Ovary (tissue), 7 donors: ENCODE measurements at regions not wholly inside any gene's neighbourhood (a gene's known extent, or its start where the extent isn't known, plus 50 kb on each side); places are given as distances from the start of the nearest gene placed in this dataset.

Source experiments
- DNase-seq, 5 donors: peaks; one replicate each; pipeline ENCODE4 v3.0.0-alpha.2; 2019 to 2020
- H3K27ac ChIP-seq, 2 donors: fragments of 200-600 bp; one replicate each; pipeline versions ENCODE4 v1.5.1 to v1.8.0; 2019 to 2022
- H3K27me3 ChIP-seq: fragments of 200-600 bp; one replicate; pipeline ENCODE4 v1.8.0; 2022
- H3K36me3 ChIP-seq: fragments of 200-600 bp; sonication (generic); one replicate; pipeline ENCODE4 v1.5.1; 2019
- H3K4me1 ChIP-seq: one replicate; pipeline ENCODE4 v1.8.1; 2013; ENCODE audit warnings: mild to moderate bottlenecking, moderate library complexity; ENCODE audit not compliant: insufficient read depth
- H3K4me3 ChIP-seq: fragments of 200-600 bp; sonication (generic); one replicate; pipeline ENCODE4 v1.5.1; 2017
- H3K9me3 ChIP-seq, 2 donors: fragments of 200-600 bp in 1 of 2; sonication (generic) in 1 of 2; one replicate each; pipeline versions ENCODE4 v1.5.1 to v1.8.1; 2013 to 2019; ENCODE audit warnings: mild to moderate bottlenecking in 1 of 2, moderate library complexity in 1 of 2
- CTCF ChIP-seq, 3 donors: fragments of 450-650 bp in 2 of 3; fragments of 200-600 bp in 1 of 3; IDR thresholded peaks; one replicate each; pipeline versions ENCODE4 v1.5.1 to v1.8.0; 2016 to 2022; ENCODE audit warnings: antibody characterized with exemption in 3 of 3, mild to moderate bottlenecking in 1 of 3
- EP300 ChIP-seq: sonication (generic); formaldehyde crosslinking; IDR thresholded peaks from one replicate; pipeline ENCODE4 v1.6.1; 2017; ENCODE audit warnings: antibody characterized with exemption
- POLR2A ChIP-seq: fragments of 450-650 bp; IDR thresholded peaks from one replicate; pipeline ENCODE4 v1.6.1; 2017; ENCODE audit warnings: antibody characterized with exemption, mild to moderate bottlenecking, moderate library complexity
- WGBS, 3 donors: extraction: QIAGEN DNeasy Blood & Tissue Kit in 1 of 3; methylation state at CpG; one replicate each; pipeline versions ENCODE4 v1.1.5 to v1.1.7; 2013 to 2017; 5-methylcytosine and 5-hydroxymethylcytosine counted together
- intact Hi-C, 4 donors: fragments of 100-400 bp; cut with DNase I; formaldehyde crosslinking; loops; one replicate each; pipeline versions ENCODE4 v1.11.0 to v1.15.1; 2022 to 2023
- donor health status: DM: no; HTN: no; CAD: no; lungs with moderate emphysema.
- donor health status: DM: no; HTN: no; CAD: no.
- donor health status: Bipolar disorder and iron deficiency.
- donor health status: DM: no; HTN: no; CAD: no.
- donor health status: DM: yes; HTN: yes; CAD: no.

GRCh38 chr2:204264621-204265140 lies 280.6 kb upstream of the PARD3B start:
- Histone ChIP-seq H3K27ac (no peak overlapping the region), H3K9me3 (peaks cover 0 to 2% of the 10 kb centered on the region in 2 donors), H3K36me3 (no peaks in the 10 kb centered on the region), H3K4me1 (peaks cover 1% of the 10 kb centered on the region), H3K4me3 (no peak overlapping the region), H3K27me3 (no peaks in the 10 kb centered on the region)
- TF ChIP-seq EP300 (no peak), POLR2A (no peak), CTCF (IDR thresholded peaks at IDR 0.05) (no peak)
- DNase-seq: no peak
- intact Hi-C loops: loop anchor here in 1 of 4 donors (10.0 kb wide), 1 partner anchor 1660 kb away; no protein-coding TSS in a partner anchor
- WGBS, 3 donors: 76 to 80% (median 78%) methylated on average over 5 of the region's 5 CpGs

GRCh38 chr2:204265681-204266181 lies 279.5 kb upstream of the PARD3B start:
- Histone ChIP-seq H3K27me3 (no peaks in the 10 kb centered on the region), H3K9me3 (peaks cover 0 to 3% of the 10 kb centered on the region in 2 donors), H3K4me1 (no peaks in the 10 kb centered on the region), H3K36me3 (no peaks in the 10 kb centered on the region), H3K27ac (no peak overlapping the region), H3K4me3 (no peak overlapping the region)
- 89 to 92% (median 91%) methylated on average over 7 of the region's 7 CpGs for WGBS, 3 donors
- DNase-seq: no peak
- TF ChIP-seq CTCF (IDR thresholded peaks at IDR 0.05): no peak
- TF ChIP-seq POLR2A: no peak
- no peak for TF ChIP-seq EP300
- intact Hi-C loops: loop anchor here in 1 of 4 donors (10.0 kb wide), 1 partner anchor 1659 kb away; no protein-coding TSS in a partner anchor

GRCh38 chr2:204268458-204268857 lies 276.8 kb upstream of the PARD3B start:
- intact Hi-C loops: loop anchor here in 1 of 4 donors (10.0 kb wide), 1 partner anchor 1656 kb away; no protein-coding TSS in a partner anchor
- Histone ChIP-seq H3K27me3 (no peaks in the 10 kb centered on the region), H3K36me3 (no peaks in the 10 kb centered on the region), H3K9me3 (peaks cover 0 to 3% of the 10 kb centered on the region in 2 donors), H3K27ac (no peak overlapping the region), H3K4me1 (no peaks in the 10 kb centered on the region), H3K4me3 (no peak overlapping the region)
- TF ChIP-seq CTCF (IDR thresholded peaks at IDR 0.05): no peak
- no peak for TF ChIP-seq POLR2A
- TF ChIP-seq EP300: no peak
- 86 to 92% (median 88%) methylated on average over 5 of the region's 5 CpGs for WGBS, 3 donors
- DNase-seq: no peak

GRCh38 chr2:204268971-204269370 lies 276.3 kb upstream of the PARD3B start:
- 85 to 96% (median 92%) methylated on average over 3 of the region's 3 CpGs for WGBS, 3 donors
- intact Hi-C loops: loop anchor here in 1 of 4 donors (10.0 kb wide), 1 partner anchor 1656 kb away; no protein-coding TSS in a partner anchor
- peaks cover 0 to 3% of the 10 kb centered on the region in 2 donors for H3K9me3 ChIP-seq

More at GRCh38 chr2:204268971-204269370, 276.3 kb upstream of the PARD3B start:
- Histone ChIP-seq H3K36me3 (no peaks in the 10 kb centered on the region), H3K4me3 (no peak overlapping the region), H3K4me1 (no peaks in the 10 kb centered on the region), H3K27ac (no peak overlapping the region), H3K27me3 (no peaks in the 10 kb centered on the region)
- TF ChIP-seq POLR2A: no peak
- no peak for TF ChIP-seq EP300
- no peak for TF ChIP-seq CTCF (IDR thresholded peaks at IDR 0.05)
- DNase-seq: no peak
